Inflammatory macrophage treated with lipopolysaccharide for 1 hour (primary cell): ENCODE measurements at regions not wholly inside any gene's neighbourhood (a gene's known extent, or its start where the extent isn't known, plus 50 kb on each side); places are given as distances from the start of the nearest gene placed in this dataset.

ENCODE experiments used
- DNase-seq, 2 donors: peaks; one replicate each; pipeline ENCODE4 v3.0.0-alpha.2; 2020 to 2022

DNA sequence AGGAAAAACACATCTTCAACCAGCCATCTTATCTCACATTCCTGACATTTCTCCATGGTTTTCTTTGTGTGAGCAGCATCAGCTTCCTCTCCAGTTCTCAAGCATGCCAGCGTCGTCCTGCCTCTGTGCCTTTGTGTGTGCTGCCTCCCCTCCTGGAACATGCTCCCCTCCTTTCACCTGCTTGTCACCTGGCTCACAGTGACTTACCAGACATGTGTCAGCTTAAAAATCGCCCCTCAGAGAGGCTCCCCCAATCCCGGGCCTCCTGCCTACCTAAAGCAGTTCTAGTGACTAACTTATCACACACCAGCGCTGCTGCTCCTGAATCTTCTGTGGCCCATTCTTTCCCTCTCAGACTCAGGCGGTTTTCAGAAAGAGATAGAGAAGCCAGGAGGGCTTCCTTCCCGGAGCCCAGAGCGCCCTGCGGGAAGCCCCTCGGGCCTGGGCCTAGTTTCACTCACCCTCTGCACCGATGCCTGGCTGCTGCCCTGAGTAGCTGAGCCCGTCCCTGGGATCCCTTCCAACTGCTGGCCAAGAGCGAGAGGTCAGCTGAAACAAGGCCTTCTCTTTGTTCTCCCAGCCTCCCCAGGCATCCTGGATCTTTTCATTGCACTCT, 51.1 kb upstream of the MVB12B start:
- DNase-seq, result no peak

- no peak for DNase-seq
These were observed 50.4 kb upstream of the MVB12B start for GRCh38 chr9:126276056-126276728.
